T-helper 1 cell treated with Interleukin-12 subunit alpha and Interleukin-12 subunit beta and Interleukin-4 antibody, amounts not matched to agents 30 ng/mL and 1 ng/mL, for 36 hours (primary cell): ENCODE measurements at regions not wholly inside any gene's neighbourhood (a gene's known extent, or its start where the extent isn't known, plus 50 kb on each side); places are given as distances from the start of the nearest gene placed in this dataset.

Experiments used
- intact Hi-C: fragments of 100-400 bp; cut with micrococcal nuclease; formaldehyde crosslinking; loops from one replicate; pipeline ENCODE4 v1.15.1; 2024

DNA sequence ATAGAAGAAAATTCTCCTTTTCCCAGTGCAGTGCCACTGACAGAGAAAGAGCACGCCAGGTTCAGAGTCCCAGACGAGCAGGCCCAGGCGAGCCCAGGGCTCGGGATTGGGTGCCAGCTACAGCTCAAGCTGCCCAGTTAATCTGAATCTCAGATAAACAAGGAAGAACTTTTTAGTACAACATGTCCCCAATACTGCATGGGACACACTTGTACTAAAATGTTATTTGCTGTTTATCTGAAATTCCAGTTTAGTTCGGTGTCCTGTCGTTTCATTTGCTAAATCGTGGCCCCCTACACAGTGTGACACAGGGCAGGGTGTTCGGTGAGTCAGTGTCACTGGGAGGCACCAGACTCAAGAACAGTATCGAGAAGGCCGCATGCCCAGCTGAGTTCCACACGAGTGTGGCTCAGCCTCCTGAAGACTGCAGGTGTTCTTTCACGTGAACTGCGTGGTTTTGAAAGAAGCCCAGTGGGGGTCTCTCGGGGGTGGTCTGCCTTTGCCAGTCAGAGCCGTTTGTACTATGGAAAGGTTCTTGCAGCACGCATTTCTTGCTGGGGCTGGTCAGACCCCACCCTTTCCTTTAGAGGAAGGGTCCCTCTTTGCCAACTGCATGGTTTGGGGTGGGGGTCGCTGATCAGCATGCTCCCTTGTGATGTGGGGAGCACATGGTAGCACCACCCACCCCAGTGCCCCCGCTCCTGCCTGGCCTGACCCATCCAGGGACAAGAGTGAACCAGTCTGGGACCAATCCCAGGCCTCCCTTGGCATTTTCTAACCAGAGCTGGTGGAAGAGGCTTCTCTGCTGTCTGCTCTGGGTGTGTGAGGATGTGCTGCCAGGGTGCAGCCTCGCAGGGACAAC, 115.6 kb upstream of the B3GAT1 start:
- intact Hi-C loops: no loop called here

DNA sequence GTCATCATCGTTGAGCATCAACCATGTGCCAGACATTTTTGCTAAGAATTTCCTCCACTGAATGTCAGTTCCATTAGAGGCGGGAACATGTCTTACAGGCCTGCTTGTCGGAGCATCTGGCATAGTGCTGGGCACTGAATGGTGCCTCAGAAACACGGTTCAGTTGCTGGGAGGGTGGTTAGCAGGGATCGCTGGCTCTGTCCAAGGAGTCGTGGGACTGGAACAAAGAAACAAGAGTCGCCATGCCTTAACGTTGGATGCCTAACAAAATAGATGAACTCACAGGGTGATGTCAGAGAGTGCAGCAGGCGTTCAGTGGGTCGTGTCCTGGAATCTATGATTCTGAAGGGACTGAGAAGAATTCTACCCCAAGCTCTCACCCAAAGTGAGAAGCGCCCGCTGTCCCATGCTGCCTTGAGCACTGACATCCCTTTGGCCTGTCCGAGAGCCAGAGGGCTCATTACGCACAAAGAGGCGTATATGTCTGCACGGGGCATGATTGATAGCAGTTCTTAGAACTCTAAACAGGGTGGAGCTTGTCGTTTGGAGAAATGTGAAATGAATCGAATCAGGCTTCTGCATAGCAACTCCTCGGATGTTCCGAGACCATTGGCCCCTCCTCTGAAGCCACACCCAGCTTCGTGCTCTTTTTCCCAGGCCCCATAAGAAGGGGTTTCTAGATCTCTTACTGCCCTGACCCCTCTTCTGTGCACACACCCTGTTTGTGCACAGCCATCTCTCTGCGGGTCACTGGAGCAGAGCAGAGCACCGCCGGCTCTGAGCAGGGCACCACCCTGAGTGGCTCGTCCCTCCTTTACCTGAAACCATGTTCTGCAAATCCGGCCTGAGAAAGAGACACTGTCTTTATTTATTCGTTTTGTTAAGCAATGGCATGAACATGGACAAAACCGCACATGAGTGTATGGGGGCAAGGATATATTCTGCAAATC, 113.1 kb upstream of the B3GAT1 start:
- intact Hi-C loops: no loop called here

DNA sequence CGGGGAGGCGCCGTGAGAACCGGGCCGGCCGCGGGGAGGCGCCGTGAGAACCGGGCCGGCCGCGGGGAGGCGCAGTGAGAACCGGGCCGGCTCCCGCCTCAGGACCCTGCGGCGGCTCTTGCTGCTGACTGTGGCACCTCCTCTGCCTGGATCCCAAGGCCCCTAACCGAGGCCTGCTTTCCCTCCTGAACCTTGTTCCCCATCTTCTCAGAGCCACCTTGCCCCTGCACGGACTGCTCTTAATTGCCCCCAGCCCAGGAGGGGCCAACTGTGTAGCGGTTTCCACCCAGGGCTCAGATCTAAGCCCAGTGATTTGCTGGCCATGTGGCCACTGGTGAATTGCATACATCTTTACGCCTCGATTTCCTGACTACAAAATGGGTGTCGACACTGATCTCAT, 112.2 kb upstream of the B3GAT1 start:
- intact Hi-C loops: no loop called here

DNA sequence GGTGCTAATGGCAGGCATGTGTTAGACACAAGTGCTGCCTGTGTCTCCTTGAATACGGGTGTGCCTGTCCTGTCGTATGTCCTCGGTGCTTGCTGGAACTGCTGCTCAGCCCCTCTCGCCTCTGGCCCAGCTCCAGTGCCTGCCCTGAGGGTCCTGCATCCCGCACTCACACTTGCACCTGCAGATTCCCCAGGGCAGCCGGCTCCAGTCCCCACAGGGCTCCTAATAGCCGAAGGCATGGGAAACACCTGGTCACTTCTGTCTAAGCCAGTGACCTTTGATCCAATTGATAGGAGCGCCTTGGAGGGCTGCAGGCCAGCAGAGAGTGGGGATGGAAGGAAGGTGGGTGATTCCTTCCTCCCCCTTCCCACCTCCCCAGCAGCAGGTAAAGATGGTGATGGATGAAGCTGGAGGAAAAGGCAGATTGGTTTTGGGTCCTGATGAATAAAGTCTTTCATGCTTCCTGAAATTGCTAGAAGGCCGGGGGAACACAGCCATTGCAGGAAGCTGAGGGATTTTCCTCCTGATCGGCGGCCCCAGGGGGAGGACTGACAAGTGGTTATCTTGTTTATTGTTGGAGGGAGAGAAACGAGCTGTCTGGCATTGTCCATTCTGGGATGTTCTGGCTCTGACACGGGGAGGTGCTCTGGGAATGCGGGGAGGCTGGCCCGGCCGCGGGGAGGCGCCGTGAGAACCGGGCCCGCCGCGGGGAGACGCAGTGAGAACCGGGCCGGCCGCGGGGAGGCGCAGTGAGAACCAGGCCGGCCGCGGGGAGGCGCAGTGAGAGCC, 110.9 kb upstream of the B3GAT1 start:
- intact Hi-C loops: no loop called here

DNA sequence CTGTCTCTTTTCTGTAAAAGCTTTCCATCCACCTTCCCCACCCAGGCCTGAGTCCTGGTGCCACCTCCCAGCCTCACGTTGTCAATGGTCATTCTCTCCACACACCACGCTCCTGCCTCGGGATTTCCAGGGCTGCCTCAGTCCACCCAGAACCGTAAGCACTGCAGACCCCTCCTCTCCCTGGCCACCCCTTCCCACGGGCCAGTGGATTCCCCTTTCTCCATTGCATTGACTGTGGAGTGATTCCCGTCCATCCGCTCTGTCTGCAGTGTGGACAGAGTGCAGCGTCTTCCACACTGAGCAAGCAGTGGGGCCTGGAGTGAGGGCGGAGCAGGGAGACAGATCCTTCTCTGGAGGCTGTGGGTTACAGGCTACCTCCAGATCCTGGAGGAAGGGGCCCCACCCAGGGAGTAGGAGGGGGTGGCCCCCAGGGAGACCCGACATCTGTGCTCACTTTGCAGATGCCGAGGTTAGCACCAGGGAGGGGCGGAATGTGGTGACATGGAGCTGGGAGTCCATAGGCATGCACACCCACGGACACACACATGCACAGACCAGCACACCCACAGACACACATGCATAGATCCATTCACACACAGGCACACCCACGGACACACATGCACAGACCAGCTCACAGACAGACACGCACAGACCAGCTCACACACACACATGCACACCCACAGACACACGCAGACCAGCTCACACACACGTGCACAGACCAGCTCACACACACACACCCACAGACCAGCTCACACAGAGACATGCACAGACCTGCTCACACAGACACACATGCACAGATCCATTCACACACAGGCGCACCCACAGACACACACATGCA, 109.6 kb upstream of the B3GAT1 start:
- intact Hi-C loops: no loop called here

DNA sequence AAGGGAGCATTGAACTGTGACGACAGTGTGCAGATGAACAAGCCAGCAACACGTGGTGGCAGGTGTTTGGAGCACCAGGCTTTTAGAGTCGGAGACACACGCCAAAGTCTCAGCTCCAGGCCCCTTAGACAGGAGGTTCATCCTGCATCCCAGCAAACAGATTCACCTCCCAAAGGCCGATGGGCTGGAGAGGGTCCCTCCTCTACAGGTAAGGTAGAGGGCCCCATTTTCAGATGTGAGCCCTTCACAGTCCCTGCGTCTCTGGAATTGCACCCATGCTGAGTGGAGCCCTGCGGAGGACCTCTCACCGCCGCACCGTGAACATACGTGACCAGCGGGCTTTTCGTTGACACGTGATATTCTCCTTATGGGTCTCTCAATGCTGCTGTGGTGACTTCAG, 109.0 kb upstream of the B3GAT1 start:
- intact Hi-C loops: no loop called here

DNA sequence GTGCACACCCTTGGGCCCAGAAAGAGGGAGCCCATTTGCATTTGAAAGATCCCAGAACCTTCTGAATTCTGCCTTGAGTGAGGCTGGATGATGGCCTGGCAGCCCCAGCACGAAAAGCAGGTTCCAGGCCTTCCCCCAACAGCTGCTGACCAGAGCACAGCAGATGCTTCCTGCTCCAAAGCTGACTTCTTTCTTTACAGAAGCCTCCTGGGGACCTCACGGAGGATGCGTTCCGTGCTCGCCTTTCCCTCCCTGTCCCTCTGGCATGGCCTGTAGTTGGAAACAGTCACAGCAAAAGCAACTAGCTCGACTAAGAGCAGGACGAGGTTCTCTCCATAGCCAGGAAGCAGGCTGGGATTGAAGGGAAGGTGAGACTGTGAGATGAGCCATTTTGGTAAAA, 107.7 kb upstream of the B3GAT1 start:
- intact Hi-C loops: no loop called here

DNA sequence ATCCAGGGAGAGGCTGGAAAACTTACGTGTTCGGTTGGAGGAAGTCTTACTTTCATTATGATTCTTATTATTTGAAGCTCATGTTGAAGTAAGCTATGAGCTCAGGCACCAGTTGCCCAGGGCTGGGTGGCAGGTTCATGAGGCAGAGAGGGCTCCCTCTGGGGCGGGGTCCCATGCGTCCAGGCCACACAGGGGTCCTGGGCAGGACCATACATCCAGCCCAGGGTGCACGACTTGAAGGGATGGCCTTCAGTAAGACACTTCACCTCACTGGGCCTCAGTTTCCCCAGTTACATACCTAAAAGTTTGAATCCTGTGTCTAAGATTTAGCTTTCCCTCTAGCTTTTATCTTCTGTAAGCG, 107.3 kb upstream of the B3GAT1 start:
- intact Hi-C loops: no loop called here

DNA sequence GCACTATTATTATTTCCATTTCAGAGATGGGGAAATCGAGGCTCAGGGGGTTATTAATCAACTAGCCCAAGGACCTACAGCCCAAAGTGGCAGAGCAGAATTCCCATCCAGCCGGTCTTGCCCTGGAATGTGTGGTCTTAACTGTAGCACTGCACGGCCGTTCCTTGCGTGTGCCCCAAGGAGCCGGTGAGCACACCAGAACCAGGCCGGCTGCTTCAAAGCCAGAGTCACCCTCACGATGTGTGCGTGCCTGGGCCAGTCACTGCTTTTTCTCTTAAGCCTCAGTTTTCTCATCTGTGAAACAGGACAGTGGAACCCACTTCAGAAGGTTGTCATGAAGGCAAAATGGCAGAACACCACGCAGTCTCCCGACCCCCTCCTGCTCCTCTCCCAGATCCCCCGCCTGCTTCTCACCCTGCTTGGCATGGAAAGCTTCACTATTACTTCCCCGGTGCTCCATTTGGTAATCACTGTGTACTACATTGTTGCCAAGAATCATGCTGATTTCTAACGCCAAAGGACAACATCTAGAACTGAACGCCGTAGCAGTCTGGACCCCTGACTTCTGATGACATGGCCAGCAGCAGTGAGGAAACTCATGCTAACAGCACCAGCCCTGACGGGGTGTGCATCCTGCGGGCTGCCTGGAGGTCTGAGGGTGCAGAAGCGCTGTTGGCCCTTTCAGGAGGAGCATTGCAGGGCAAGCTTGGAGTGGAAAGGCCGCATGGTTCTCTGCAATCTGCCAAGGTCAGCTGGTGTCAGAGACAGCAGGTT, 106.8 kb upstream of the B3GAT1 start:
- intact Hi-C loops: no loop called here

DNA sequence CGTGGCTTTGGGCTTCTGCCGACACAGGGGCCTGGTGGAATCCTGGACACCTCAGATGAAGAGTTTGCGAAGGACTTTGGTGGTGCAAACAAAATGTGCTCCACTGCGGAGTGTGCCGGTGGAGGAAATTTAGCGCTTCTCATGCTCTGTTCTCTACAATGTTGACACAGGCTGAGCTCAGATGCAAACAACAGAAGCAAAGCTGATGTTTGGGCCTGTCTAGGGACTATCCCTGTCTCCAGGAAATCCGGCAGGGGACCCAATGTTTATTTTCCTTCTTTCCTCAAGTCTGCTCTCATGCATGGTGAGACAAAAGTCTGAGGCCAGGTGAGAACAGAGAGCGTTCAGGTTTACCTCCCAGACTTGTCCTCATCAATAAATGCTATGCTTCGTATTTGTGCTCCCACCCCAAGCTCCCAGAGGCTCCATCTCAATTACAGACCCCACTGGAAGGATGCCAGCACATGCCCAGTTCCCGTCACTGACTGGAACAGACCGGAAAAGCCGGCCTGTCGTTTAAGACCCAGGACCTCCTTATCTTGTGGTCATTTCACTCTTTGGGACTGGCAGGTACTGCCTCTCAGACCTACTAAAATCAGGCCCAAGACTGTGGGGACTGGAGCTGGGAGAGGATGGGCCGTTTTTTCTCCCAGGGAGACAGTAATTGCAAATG, 105.7 kb upstream of the B3GAT1 start:
- intact Hi-C loops: no loop called here

DNA sequence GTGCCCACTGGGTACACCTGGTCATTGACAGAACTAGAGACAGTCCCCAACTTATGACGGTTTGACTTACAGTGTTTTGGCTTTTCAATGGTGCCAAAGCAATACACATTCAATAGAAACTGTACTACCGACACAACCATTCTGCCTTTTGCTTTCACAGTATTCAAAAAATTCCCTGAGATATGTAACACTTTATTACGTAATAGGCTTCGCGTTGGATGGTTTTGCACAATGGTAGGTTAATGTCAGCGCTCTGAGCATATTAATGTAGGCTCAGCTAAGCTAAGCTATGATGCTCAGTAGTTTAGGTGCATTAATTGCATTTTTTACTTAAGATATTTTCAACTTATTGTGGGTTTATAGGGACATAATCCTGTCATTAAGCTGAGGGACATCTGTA, 105.1 kb upstream of the B3GAT1 start:
- intact Hi-C loops: no loop called here

DNA sequence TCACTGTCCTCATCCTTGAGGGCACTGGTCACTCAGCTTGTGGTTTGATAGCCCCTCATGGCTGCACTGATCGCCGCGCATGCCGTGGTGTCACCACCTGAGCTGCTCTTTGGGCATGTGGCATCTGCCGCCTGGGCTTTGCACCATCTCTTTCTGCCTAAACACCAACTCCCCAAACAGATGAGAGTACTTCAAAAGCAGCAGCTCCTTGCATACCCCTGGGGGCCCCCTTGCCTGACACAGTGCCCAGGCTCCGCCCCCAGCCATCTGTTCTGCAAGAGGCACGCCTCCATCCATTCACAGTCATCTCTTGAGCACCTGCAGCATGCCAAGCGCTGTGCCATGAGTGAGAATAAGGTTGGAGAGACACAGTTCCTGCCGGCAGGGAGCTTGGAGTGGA, 104.5 kb upstream of the B3GAT1 start:
- intact Hi-C loops: no loop called here

DNA sequence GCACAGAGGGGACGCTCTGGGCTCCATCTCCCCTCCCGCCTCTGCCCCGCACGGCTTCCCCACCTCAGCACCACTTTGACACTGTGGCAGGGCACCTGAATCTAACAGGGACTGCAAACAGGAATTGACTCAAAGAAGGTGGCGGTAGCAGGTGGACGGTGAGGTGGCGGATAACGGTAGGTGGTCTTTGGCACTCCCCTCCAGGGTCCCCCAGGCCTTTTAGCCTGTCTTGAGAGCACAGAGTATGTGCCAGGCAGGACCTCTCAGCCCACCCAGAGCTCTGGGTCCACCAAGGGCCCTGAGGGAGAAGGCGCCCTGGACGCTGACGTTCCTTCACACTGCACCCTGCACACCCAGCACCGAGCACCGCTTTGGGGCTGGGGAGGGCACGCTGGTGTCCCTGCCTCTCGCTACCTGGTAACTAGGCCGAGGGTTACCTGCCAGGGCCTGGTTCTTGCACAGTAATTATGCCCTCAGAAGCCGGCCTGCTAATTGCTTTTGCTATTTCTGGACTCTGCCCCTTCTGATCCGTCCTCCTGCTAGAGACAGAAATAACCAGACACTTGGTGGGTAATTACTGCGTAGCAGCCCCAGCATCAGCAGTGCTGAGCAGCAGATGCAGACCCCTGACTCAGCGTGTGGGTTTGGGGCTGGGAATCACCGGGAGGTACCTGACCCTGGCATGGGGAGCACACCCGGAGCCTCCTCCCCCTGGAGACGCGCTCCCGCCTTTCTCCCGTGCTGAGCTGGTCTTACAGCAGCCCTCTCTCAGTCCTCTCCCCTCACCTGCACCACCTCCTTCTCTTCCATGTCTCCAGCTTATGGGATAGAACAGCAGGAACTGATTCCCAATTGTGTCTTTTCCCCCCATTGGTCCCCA, 103.3 kb upstream of the B3GAT1 start:
- intact Hi-C loops: no loop called here

DNA sequence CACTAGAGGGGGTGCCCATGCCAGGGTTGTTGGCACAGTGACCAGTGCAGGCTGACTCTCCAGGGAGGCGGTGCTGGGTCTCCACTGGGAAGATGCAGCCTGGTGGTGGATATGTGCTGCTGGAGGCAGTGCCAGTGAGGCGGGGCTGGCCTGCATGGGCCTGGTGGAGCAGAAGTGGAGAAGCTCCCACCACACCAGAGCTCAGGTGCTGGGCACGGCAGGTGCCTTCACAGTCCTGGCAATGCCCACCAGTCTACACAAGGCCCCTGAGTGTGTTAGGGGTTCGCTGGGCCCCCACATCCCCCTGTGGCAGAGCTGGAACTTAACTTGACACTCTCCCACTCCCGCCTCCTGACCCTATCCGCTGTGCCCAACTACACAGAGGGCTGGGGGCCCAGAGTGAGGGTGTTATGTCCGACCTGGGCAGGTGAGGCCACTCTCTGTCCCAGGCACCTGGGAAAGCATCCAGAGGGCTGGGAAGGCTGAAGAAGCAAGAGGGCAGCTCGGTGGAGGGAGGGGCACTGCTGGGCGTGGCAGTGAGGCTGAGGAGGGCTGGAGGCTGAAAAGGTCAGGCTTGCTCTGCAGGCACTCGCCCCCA, 102.4 kb upstream of the B3GAT1 start:
- intact Hi-C loops: no loop called here

DNA sequence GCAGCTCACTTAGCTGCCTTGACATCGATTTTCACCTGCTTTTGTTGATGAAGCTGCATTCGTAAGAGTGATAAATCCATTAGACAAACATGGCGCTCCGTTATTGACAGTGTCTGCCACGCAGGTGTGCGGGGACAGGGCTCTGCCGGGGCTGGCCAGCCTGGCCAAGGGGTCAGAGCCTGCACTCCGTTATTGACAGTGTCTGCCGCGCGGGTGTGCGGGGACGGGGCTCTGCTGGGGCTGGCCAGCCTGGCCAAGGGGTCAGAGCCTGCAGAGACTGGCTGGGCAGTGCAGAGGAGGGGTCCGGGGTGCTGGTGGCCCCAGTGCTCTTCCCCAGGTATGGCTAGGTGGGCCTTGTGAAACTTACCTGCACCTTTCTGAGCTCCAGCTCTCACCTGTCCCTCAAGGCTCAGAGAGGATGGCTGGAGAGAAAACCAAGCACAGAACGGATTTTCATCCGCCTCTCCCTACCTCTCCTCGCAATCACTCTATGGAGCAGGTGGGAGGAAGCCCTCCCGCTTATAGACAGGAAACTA, 101.6 kb upstream of the B3GAT1 start:
- intact Hi-C loops: no loop called here

DNA sequence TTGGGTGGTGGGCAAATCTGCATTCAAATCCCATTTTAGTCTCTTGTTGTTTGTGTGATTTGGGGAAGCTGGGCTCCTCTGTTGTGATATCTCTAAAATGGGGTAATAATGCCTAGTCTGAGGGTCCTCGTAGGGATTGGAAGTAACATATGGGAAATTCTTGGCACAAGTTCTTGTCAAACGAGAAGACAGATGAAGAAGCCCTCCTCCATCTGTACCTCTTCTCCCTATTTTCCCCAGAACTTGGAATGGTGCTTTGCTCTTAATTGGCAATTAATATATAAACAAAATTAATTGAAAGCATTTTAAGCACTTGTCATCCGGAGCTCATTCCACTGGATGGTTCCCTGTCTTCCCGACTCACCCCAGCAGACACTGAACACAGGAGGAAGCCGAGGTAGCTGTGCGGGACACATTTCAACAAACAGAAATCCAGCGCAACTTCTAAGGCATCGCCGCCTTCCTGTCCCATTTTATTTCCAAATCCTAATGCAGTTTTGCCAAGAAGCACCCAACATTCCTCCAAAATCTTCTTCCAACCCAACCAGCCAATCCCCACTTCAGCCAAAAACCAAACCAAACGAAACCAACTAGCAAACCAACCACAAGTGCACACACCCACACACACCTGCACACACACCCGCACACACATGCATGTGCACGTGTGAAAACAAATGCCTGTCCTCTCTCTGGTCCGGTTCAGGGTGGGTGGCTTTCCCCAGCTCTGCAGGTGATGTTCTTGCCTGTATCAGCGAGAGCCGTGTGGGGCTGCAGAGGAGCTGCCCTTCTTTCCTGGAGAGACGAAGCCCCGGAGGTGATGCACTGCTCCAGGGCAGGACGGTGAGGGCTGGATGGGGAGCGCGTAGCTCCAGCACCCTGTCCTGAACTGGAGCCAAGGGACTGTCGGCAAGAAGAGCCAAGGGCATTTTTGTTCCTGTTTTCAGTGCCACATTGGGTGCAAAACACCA, 100.8 kb upstream of the B3GAT1 start:
- intact Hi-C loops: no loop called here

DNA sequence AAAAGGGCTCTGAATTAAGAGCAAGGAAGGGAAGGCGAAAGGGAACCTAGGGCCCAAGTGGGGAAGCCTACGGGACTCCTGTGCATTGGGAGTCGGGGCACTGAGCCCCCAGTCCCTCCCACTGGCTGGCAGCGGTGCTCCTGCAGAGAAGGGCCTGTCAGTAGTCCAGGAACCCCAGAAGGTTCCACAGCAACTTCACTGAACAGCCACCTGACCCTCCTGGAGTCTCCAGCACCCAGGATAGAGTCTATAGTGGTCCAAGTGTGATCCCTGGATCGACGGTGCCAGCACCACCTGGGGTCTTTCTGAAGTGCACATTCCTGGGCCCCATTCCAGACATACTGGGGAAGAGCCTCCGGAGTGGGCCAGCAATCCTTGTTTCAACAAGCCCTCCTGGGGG, 100.0 kb upstream of the B3GAT1 start:
- intact Hi-C loops: no loop called here
